Body of pancreas (tissue), 4 donors: ENCODE measurements at regions not wholly inside any gene's neighbourhood (a gene's known extent, or its start where the extent isn't known, plus 50 kb on each side); places are given as distances from the start of the nearest gene placed in this dataset.

Experiments
- POLR2A ChIP-seq, 3 donors: fragments of 450-650 bp; IDR thresholded peaks; one replicate each; pipeline ENCODE4 v1.6.1; 2016; ENCODE audit warnings: antibody characterized with exemption in 3 of 3, mild to moderate bottlenecking in 2 of 3
- TF ChIP-seq, protein P1 (sequence below), 7 experiments: fragments of 450-650 bp in 4 of 7; fragments of 200-600 bp in 3 of 7; sonication (generic) in 3 of 7; IDR thresholded peaks; one replicate each; pipeline ENCODE4 v1.5.1; 2016 to 2019; ENCODE audit warnings: antibody characterized with exemption in 7 of 7

DNA sequence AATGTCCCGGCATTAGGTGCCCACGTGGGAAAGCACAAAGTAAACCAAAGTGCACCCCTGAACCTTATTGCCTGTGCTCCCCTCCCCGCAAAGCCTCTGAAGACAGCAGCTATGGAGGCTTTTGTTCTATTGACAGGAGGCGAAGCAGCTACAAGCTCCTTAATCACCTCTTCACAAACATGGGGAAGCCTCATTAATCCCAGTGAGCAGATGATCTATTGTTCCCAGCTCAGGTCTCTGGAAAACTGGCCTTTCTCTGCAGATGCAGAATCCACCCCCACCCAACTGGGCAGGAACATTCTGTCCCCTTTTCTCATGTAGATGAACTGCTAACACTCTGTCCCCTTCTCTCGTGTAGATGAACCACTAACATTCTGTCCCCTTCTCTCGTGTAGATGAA is 190.5 kb upstream of the CSF3R start:
- TF ChIP-seq POLR2A (IDR thresholded peaks at IDR 0.05): no peak
- TF ChIP-seq, protein P1, sequence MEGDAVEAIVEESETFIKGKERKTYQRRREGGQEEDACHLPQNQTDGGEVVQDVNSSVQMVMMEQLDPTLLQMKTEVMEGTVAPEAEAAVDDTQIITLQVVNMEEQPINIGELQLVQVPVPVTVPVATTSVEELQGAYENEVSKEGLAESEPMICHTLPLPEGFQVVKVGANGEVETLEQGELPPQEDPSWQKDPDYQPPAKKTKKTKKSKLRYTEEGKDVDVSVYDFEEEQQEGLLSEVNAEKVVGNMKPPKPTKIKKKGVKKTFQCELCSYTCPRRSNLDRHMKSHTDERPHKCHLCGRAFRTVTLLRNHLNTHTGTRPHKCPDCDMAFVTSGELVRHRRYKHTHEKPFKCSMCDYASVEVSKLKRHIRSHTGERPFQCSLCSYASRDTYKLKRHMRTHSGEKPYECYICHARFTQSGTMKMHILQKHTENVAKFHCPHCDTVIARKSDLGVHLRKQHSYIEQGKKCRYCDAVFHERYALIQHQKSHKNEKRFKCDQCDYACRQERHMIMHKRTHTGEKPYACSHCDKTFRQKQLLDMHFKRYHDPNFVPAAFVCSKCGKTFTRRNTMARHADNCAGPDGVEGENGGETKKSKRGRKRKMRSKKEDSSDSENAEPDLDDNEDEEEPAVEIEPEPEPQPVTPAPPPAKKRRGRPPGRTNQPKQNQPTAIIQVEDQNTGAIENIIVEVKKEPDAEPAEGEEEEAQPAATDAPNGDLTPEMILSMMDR (IDR thresholded peaks at IDR 0.05): no peak
